ENCODE measurements at regions not wholly inside any gene's neighbourhood (a gene's known extent, or its start where the extent isn't known, plus 50 kb on each side); places are given as distances from the start of the nearest gene placed in this dataset.

GRCh38 chr1:80869299-80869698 is 931.4 kb upstream of the ADGRL2 start (continued):
- no peak for TF ChIP-seq CHD7 (IDR thresholded peaks at IDR 0.05; ENCODE audit: insufficient replicate concordance, low read length)
- no peak for TF ChIP-seq SAP30 (IDR thresholded peaks at IDR 0.05; ENCODE audit: insufficient read depth, insufficient replicate concordance, low read length)
- no peak for TF ChIP-seq CHD2 (IDR thresholded peaks at IDR 0.05; ENCODE audit: low read length)
- TF ChIP-seq CTBP2 (IDR thresholded peaks at IDR 0.05; ENCODE audit: borderline replicate concordance, insufficient read depth, insufficient read length, low read length): no peak
- TF ChIP-seq SIN3A (conservative IDR thresholded peaks at IDR 0.05 in 1 of 2, IDR thresholded peaks at IDR 0.05 in 1 of 2; ENCODE audit: low read depth in 1 of 2, low read length in 2 of 2): no peak
- no peak for TF ChIP-seq KDM5A (IDR thresholded peaks at IDR 0.05; ENCODE audit: low read length)
- no peak for TF ChIP-seq GABPA (IDR thresholded peaks at IDR 0.05; ENCODE audit: borderline replicate concordance, insufficient read depth, low read length)
- no peak for TF ChIP-seq CREB1 (IDR thresholded peaks at IDR 0.05)

Measured in H1 (cell line).